CD4-positive, alpha-beta T cell (primary cell): ENCODE measurements at regions not wholly inside any gene's neighbourhood (a gene's known extent, or its start where the extent isn't known, plus 50 kb on each side); places are given as distances from the start of the nearest gene placed in this dataset.

Experiments used
- ATAC-seq: fragments of 200-7000 bp; cut with Tn5 transposase; one replicate; pipeline ENCODE4 v1.10.0; 2022; ENCODE audit warnings: mild to moderate bottlenecking; ENCODE audit not compliant: poor library complexity
- CTCF ChIA-PET: fragments of 350-600 bp; sonication (Branson Sonifier 250); formaldehyde crosslinking; loops from one replicate; lab custom pipeline; 2021; ENCODE audit warnings: antibody characterized with exemption, inconsistent platforms; lab: Charles Lee
- POLR2A ChIA-PET: fragments of 350-600 bp; sonication (Branson Sonifier 250); formaldehyde crosslinking; loops from one replicate; lab custom pipeline; 2021; ENCODE audit warnings: antibody characterized with exemption, inconsistent platforms; lab: Charles Lee
- DNase-seq, 14 experiments: peaks; one replicate each; pipeline ENCODE4 v3.0.0-alpha.2; 2013 to 2020; ENCODE audit warnings: mixed read lengths in 2 of 14
- H3K27ac ChIP-seq, 2 donors: one replicate each; pipeline versions ENCODE4 v1.5.1 to v1.7.0; 2013; ENCODE audit warnings: low read length in 2 of 2, low read depth in 1 of 2, mild to moderate bottlenecking in 1 of 2
- H3K27me3 ChIP-seq, 2 experiments: 1 replicate in 1 of 2; 2 replicates in 1 of 2; pipeline versions ENCODE4 v1.6.1 to v1.7.0; 2013; ENCODE audit warnings: low read length in 2 of 2, control low read depth in 1 of 2, mild to moderate bottlenecking in 1 of 2, moderate library complexity in 1 of 2; ENCODE audit not compliant: insufficient read depth in 2 of 2, control insufficient read depth in 1 of 2
- H3K36me3 ChIP-seq: one replicate; pipeline ENCODE4 v1.6.1; 2013; ENCODE audit warnings: low read length, control low read depth; ENCODE audit not compliant: insufficient read depth
- H3K4me1 ChIP-seq: one replicate; pipeline ENCODE4 v1.6.1; 2013; ENCODE audit warnings: low read length, control low read depth; ENCODE audit not compliant: insufficient read depth
- H3K4me3 ChIP-seq: one replicate; pipeline ENCODE4 v1.5.1; 2013; ENCODE audit warnings: mild to moderate bottlenecking, low read length, moderate library complexity
- H3K9me3 ChIP-seq, 2 experiments: 1 replicate in 1 of 2; 2 replicates in 1 of 2; pipeline versions ENCODE4 v1.6.1 to v1.7.0; 2013; ENCODE audit warnings: low read length in 2 of 2, mild to moderate bottlenecking in 2 of 2, control low read depth in 1 of 2, moderate library complexity in 1 of 2; ENCODE audit not compliant: control insufficient read depth in 1 of 2, insufficient read depth in 1 of 2
- H3K27ac Mint-ChIP-seq: one replicate; pipeline ENCODE4 v1.8.0; 2020; ENCODE audit warnings: mixed read lengths
- H3K27me3 Mint-ChIP-seq: one replicate; pipeline ENCODE4 v1.8.0; 2021; ENCODE audit warnings: mixed read lengths
- H3K36me3 Mint-ChIP-seq: one replicate; pipeline ENCODE4 v1.8.0; 2021; ENCODE audit warnings: low read depth, mixed read lengths
- H3K4me1 Mint-ChIP-seq: one replicate; pipeline ENCODE4 v1.8.0; 2021; ENCODE audit warnings: low read depth, mixed read lengths
- H3K4me3 Mint-ChIP-seq: one replicate; pipeline ENCODE4 v1.8.0; 2020; ENCODE audit warnings: mild to moderate bottlenecking, mixed read lengths
- H3K9me3 Mint-ChIP-seq: one replicate; pipeline ENCODE4 v1.8.0; 2020; ENCODE audit warnings: mixed read lengths
- intact Hi-C, 2 experiments: fragments of 100-400 bp; cut with DNase I in 1 of 2; cut with micrococcal nuclease in 1 of 2; formaldehyde crosslinking; loops; one replicate each; pipeline versions ENCODE4 v1.15.1 to v1.9.0; 2023 to 2025; cut with DNase I, micrococcal nuclease
- TF ChIP-seq, protein P1 (sequence below): fragments of 200-600 bp; IDR thresholded peaks from one replicate; pipeline ENCODE4 v1.8.0; 2022; ENCODE audit warnings: antibody characterized with exemption, mild to moderate bottlenecking

DNA sequence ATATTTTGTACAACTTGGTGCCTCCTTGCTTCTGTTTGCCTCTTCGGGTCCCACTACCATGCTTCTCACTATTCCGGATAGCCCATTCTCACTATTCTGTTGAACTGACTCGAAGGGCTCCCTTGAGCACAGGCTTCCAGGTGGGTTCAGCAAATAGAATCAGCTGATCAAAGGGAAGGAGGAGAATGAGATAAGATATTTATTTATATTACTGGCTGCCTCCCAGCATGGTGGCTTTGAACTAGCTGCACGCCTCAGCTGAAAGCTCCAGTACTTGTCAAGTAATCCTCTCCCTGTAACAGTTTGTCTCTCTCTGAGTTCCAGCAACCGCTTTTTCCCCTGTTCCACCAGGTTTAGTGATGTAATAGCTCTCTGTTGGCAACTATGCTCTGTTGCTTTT is 187.8 kb upstream of the HNRNPA3 start:
- ATAC-seq (no peak), DNase-seq (no peak)
- Mint-ChIP-seq H3K9me3 (no peaks in the 10 kb centered on the region), H3K27ac (no peak overlapping the region), H3K27me3 (peaks cover 10% of the 10 kb centered on the region), H3K4me3 (no peak overlapping the region), H3K4me1 (no peaks in the 10 kb centered on the region), H3K36me3 (no peaks in the 10 kb centered on the region)
- ChIA-PET POLR2A (interaction anchor here (0.5 kb wide), 1 partner anchor 24 kb away, joined by 3 read pairs; no protein-coding TSS in a partner anchor), CTCF (no interaction called here)
- H3K27ac ChIP-seq: no peak overlapping the region
- TF ChIP-seq, protein P1, sequence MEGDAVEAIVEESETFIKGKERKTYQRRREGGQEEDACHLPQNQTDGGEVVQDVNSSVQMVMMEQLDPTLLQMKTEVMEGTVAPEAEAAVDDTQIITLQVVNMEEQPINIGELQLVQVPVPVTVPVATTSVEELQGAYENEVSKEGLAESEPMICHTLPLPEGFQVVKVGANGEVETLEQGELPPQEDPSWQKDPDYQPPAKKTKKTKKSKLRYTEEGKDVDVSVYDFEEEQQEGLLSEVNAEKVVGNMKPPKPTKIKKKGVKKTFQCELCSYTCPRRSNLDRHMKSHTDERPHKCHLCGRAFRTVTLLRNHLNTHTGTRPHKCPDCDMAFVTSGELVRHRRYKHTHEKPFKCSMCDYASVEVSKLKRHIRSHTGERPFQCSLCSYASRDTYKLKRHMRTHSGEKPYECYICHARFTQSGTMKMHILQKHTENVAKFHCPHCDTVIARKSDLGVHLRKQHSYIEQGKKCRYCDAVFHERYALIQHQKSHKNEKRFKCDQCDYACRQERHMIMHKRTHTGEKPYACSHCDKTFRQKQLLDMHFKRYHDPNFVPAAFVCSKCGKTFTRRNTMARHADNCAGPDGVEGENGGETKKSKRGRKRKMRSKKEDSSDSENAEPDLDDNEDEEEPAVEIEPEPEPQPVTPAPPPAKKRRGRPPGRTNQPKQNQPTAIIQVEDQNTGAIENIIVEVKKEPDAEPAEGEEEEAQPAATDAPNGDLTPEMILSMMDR: no peak
- H3K9me3 ChIP-seq: no peaks in the 10 kb centered on the region
- no peaks in the 10 kb centered on the region for H3K4me1 ChIP-seq
- intact Hi-C loops: no loop called here
- H3K36me3 ChIP-seq: no peaks in the 10 kb centered on the region
- no peak overlapping the region for H3K4me3 ChIP-seq
- no peaks in the 10 kb centered on the region for H3K27me3 ChIP-seq

DNA sequence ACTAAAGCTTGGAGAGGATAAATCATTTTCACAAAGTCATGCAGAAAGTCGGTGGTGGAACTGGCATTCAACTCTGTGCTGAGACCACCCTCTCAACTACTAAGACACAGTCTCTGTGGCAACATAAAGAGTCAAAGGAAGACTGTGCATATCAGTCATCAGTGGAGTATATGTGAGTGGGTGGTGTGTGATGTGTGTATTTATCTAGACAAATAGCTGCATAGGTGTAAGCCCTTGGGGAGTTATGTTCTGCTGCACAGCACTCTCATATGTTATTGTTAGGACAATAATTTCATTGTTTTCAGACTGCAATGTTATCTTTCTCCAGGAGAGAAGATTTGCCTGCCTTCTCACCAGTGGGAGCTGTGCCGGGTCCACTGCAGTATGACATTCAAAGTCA is 186.3 kb upstream of the HNRNPA3 start:
- Histone ChIP-seq H3K4me1 (no peaks in the 10 kb centered on the region), H3K36me3 (no peaks in the 10 kb centered on the region), H3K4me3 (no peak overlapping the region), H3K27ac (no peak overlapping the region), H3K9me3 (no peaks in the 10 kb centered on the region), H3K27me3 (no peaks in the 10 kb centered on the region)
- DNase-seq: no peak
- H3K4me3 Mint-ChIP-seq: no peak overlapping the region
- intact Hi-C loops: no loop called here
- peaks cover 10% of the 10 kb centered on the region for H3K27me3 Mint-ChIP-seq
- CTCF ChIA-PET: no interaction called here
- no peaks in the 10 kb centered on the region for H3K9me3 Mint-ChIP-seq
- POLR2A ChIA-PET: no interaction called here
- no peaks in the 10 kb centered on the region for H3K36me3 Mint-ChIP-seq
- H3K27ac Mint-ChIP-seq: no peak overlapping the region
- TF ChIP-seq, protein P1: no peak
- ATAC-seq: no peak
- H3K4me1 Mint-ChIP-seq: no peaks in the 10 kb centered on the region

DNA sequence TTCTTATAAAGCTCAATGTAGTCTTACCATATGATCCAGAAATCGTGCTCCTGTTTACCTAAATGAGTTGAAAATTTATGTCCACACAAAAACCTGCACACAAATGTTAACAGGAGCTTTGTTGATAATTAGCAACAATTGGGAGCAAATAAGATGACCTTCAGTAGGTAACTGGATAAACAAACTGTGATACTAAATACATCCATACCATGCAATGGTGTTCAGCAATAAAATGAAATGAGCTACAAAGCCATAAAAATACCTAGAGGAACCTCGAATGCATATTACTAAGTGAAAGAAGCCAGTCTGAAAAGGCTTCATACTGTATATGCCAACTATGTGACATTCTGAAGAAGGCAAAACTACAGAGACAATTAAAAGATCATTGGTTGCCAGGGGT is 185.6 kb upstream of the HNRNPA3 start:
- Mint-ChIP-seq H3K36me3 (no peaks in the 10 kb centered on the region), H3K27ac (no peak overlapping the region), H3K4me1 (no peaks in the 10 kb centered on the region), H3K9me3 (no peaks in the 10 kb centered on the region), H3K27me3 (peaks cover 16% of the 10 kb centered on the region), H3K4me3 (no peak overlapping the region)
- ATAC-seq (no peak), DNase-seq (no peak)
- TF ChIP-seq, protein P1: no peak
- H3K27ac ChIP-seq: no peak overlapping the region
- POLR2A ChIA-PET: no interaction called here
- peaks cover 0 to 3% of the 10 kb centered on the region in 2 experiments for H3K27me3 ChIP-seq
- H3K4me1 ChIP-seq: no peaks in the 10 kb centered on the region
- intact Hi-C loops: no loop called here
- H3K36me3 ChIP-seq: no peaks in the 10 kb centered on the region
- no peaks in the 10 kb centered on the region for H3K9me3 ChIP-seq
- H3K4me3 ChIP-seq: no peak overlapping the region
- CTCF ChIA-PET: no interaction called here
